Osteoblast (primary cell): ENCODE measurements at regions not wholly inside any gene's neighbourhood (a gene's known extent, or its start where the extent isn't known, plus 50 kb on each side); places are given as distances from the start of the nearest gene placed in this dataset.

Source experiments
- DNase-seq: peaks from one replicate; pipeline ENCODE4 v3.0.0; 2011; ENCODE audit warnings: low spot score, mixed read lengths; ENCODE audit not compliant: insufficient read length; ENCODE audit errors: missing footprints
- H2AFZ ChIP-seq: 2 replicates; pipeline ENCODE4 v1.6.0; 2011; ENCODE audit warnings: mild to moderate bottlenecking, low read length
- H3K27ac ChIP-seq: 2 replicates; pipeline ENCODE4 v1.5.1; 2011; ENCODE audit warnings: mild to moderate bottlenecking, low read depth, low read length, moderate library complexity
- H3K27me3 ChIP-seq: 2 replicates; pipeline ENCODE4 v1.6.0; 2012; ENCODE audit warnings: mild to moderate bottlenecking, control low read depth, inconsistent platforms, low read length, moderate library complexity; ENCODE audit not compliant: insufficient read depth
- H3K36me3 ChIP-seq: 2 replicates; pipeline ENCODE4 v1.5.1; 2011; ENCODE audit warnings: mild to moderate bottlenecking, low read length, control low read depth, moderate library complexity; ENCODE audit not compliant: insufficient read depth
- H3K4me1 ChIP-seq: 2 replicates; pipeline ENCODE4 v1.5.1; 2011; ENCODE audit warnings: mild to moderate bottlenecking, low read length, control low read depth, moderate library complexity; ENCODE audit not compliant: insufficient read depth
- H3K4me2 ChIP-seq: 2 replicates; pipeline ENCODE4 v1.6.0; 2011; ENCODE audit warnings: mild to moderate bottlenecking, low read length; ENCODE audit not compliant: insufficient read depth
- H3K4me3 ChIP-seq: fragments of 200-600 bp; sonication (generic); 3 replicates; pipeline ENCODE4 v1.5.1; 2012; ENCODE audit warnings: mild to moderate bottlenecking, low read length, inconsistent platforms; ENCODE audit not compliant: insufficient read depth
- H3K79me2 ChIP-seq: 2 replicates; pipeline ENCODE4 v1.6.0; 2012; ENCODE audit warnings: mild to moderate bottlenecking, low read length, control low read depth, inconsistent platforms; ENCODE audit not compliant: insufficient read depth
- H3K9me3 ChIP-seq: 2 replicates; pipeline ENCODE4 v1.5.1; 2011; ENCODE audit warnings: low read depth, low read length, control low read depth
- H4K20me1 ChIP-seq: 2 replicates; pipeline ENCODE4 v1.6.0; 2012; ENCODE audit warnings: mild to moderate bottlenecking, low read length, control low read depth; ENCODE audit not compliant: insufficient read depth
- TF ChIP-seq, protein P1 (sequence below): IDR thresholded peaks from 2 replicates; pipeline ENCODE4 v1.5.1; 2011; ENCODE audit warnings: mild to moderate bottlenecking, low read depth, low read length, moderate library complexity; ENCODE audit errors: extremely low read depth

- H3K27ac ChIP-seq = no peak overlapping the region
- H3K4me2 ChIP-seq = peak overlapping the region; percentile 15
Measured at GRCh38 chr13:46961719-46962118, 64.9 kb upstream of the HTR2A start.

DNA sequence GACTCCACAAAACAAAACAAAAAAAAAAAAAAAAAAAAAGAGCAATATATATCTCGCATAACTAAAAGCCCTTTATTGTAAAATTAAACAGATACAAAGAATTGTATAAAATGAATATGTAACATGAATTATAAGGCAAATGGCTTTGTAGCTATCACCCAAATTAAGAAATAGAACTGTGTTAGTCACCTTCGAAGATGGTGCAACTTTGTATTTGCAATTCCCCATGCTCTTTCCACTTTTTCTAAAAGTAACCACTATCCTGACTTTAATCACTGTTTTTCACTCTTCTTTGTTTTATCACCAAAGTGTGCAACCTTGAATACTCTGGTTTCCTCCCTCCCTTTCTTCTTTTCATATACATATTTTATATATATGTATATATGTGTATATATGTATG lies 57.1 kb upstream of the HTR2A start:
- H2AFZ ChIP-seq = no peak overlapping the region
- no peaks in the 10 kb centered on the region for H3K79me2 ChIP-seq
- H3K36me3 ChIP-seq = no peaks in the 10 kb centered on the region
- TF ChIP-seq, protein P1, sequence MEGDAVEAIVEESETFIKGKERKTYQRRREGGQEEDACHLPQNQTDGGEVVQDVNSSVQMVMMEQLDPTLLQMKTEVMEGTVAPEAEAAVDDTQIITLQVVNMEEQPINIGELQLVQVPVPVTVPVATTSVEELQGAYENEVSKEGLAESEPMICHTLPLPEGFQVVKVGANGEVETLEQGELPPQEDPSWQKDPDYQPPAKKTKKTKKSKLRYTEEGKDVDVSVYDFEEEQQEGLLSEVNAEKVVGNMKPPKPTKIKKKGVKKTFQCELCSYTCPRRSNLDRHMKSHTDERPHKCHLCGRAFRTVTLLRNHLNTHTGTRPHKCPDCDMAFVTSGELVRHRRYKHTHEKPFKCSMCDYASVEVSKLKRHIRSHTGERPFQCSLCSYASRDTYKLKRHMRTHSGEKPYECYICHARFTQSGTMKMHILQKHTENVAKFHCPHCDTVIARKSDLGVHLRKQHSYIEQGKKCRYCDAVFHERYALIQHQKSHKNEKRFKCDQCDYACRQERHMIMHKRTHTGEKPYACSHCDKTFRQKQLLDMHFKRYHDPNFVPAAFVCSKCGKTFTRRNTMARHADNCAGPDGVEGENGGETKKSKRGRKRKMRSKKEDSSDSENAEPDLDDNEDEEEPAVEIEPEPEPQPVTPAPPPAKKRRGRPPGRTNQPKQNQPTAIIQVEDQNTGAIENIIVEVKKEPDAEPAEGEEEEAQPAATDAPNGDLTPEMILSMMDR = no peak
- no peaks in the 10 kb centered on the region for H4K20me1 ChIP-seq
- H3K4me2 ChIP-seq = no peak overlapping the region
- no peak for DNase-seq
- no peaks in the 10 kb centered on the region for H3K27me3 ChIP-seq
- no peak overlapping the region for H3K27ac ChIP-seq
- H3K4me3 ChIP-seq = no peak overlapping the region
- H3K9me3 ChIP-seq = no peaks in the 10 kb centered on the region
- H3K4me1 ChIP-seq = no peaks in the 10 kb centered on the region

More at GRCh38 chr13:46961719-46962118, 64.9 kb upstream of the HTR2A start:
- Histone ChIP-seq H3K4me1 (peaks cover 2% of the 10 kb centered on the region), H3K4me3 (no peak overlapping the region), H3K27me3 (no peaks in the 10 kb centered on the region), H2AFZ (no peak overlapping the region), H3K36me3 (no peaks in the 10 kb centered on the region), H4K20me1 (no peaks in the 10 kb centered on the region), H3K9me3 (no peaks in the 10 kb centered on the region), H3K79me2 (no peaks in the 10 kb centered on the region)
- peak; percentile 72 for DNase-seq
- TF ChIP-seq, protein P1 = no peak

DNA sequence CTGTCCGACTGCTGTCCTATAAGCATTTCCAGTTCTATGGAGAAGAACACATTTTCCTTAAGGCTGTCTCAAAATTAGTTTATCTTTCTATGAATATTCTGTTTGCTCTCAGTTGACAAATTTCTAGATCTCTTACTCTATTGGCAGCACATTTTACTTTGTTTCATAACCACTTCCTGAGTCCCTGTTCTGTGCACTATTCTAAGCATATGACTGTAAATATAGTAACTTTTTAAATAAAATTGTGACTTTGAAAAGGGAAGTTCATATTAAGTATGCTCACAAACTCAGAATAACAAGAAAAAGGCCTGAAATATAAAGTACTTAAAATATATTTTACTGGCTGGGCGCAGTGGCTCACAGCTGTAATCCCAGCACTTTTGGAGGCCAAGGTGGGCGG lies 56.5 kb upstream of the HTR2A start:
- TF ChIP-seq, protein P1 = no peak
- no peaks in the 10 kb centered on the region for H3K79me2 ChIP-seq
- H3K36me3 ChIP-seq = no peaks in the 10 kb centered on the region
- no peak overlapping the region for H3K27ac ChIP-seq
- no peak for DNase-seq
- H3K4me1 ChIP-seq = no peaks in the 10 kb centered on the region
- no peaks in the 10 kb centered on the region for H4K20me1 ChIP-seq
- H3K9me3 ChIP-seq = no peaks in the 10 kb centered on the region
- H3K4me2 ChIP-seq = no peak overlapping the region
- no peaks in the 10 kb centered on the region for H3K27me3 ChIP-seq
- no peak overlapping the region for H3K4me3 ChIP-seq
- H2AFZ ChIP-seq = no peak overlapping the region

DNA sequence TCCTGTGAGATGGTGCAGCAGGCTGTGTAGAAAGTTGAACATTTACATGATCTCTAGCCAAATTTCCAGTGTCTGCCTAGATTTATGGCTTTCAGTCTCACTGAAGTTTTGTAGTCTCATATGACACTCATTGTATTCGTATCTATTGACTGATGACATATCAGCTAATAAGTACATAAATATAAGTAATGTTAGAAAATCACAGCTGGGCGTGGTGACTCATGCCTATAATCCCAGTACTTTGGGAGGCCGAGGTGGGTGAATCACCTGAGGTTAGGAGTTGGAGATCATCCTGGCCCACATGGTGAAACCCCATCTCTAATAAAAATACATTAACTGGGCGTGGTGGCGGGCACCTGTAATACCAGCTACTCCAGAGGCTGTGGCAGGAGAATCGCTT lies 54.7 kb upstream of the HTR2A start:
- no peaks in the 10 kb centered on the region for H3K9me3 ChIP-seq
- H4K20me1 ChIP-seq = no peaks in the 10 kb centered on the region
- DNase-seq = no peak
- TF ChIP-seq, protein P1 = no peak
- no peak overlapping the region for H2AFZ ChIP-seq
- no peak overlapping the region for H3K27ac ChIP-seq
- H3K27me3 ChIP-seq = no peaks in the 10 kb centered on the region
- no peak overlapping the region for H3K4me2 ChIP-seq
- H3K79me2 ChIP-seq = no peaks in the 10 kb centered on the region
- no peaks in the 10 kb centered on the region for H3K4me1 ChIP-seq
- H3K36me3 ChIP-seq = no peaks in the 10 kb centered on the region
- H3K4me3 ChIP-seq = no peak overlapping the region
